HG02588 (cell line): ENCODE measurements at regions not wholly inside any gene's neighbourhood (a gene's known extent, or its start where the extent isn't known, plus 50 kb on each side); places are given as distances from the start of the nearest gene placed in this dataset.
"Not testable (repeated sequence)": the region's sequence is repeated elsewhere in the genome, so short reads cannot be mapped to it uniquely, and the experiment has no call there.

ENCODE experiments used
- ATAC-seq: cut with Tn5 transposase; IDR thresholded peaks from one replicate; pipeline ENCODE4 v1.9.1; 2021; ENCODE audit warnings: mild to moderate bottlenecking, moderate library complexity; ENCODE audit not compliant: unreplicated experiment

GRCh38 chr9:129418451-129418850, 202.4 kb downstream of the C9orf50 start:
- ATAC-seq = no peak

DNA sequence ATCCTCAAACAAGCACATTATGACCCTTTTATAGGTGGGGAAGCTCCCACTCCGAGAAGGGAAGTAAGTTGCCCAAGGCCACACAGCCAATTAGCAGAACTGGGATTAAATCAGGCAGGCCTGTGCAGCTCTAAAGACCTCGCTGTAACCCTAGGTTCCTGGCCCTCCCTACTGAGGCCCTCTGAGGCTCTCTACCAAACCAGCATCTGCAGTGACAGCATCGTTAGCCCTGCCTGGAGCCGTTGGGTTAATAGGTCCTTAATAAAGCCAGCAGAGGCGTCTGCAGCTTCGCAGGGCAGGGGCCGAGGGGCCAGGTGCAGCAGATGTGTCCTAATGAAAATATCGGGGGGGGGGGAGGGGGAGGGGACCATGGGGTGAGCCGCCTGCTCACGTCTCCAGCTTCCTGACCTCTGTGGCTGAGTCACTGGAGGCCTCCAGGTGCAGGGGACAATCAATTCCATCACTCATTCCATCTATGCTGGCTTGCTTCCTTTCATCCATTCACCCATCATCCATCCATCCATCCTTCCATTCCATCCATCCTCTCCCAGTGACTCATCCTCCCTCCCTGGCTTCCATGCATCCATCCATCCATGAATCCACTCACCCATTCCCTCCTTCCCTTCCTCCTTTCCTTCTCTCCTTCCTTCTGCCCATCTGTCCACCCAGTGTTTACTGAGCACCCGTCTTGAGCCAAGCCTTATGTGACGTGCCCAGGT, 203.9 kb downstream of the C9orf50 start:
- no peak for ATAC-seq

DNA sequence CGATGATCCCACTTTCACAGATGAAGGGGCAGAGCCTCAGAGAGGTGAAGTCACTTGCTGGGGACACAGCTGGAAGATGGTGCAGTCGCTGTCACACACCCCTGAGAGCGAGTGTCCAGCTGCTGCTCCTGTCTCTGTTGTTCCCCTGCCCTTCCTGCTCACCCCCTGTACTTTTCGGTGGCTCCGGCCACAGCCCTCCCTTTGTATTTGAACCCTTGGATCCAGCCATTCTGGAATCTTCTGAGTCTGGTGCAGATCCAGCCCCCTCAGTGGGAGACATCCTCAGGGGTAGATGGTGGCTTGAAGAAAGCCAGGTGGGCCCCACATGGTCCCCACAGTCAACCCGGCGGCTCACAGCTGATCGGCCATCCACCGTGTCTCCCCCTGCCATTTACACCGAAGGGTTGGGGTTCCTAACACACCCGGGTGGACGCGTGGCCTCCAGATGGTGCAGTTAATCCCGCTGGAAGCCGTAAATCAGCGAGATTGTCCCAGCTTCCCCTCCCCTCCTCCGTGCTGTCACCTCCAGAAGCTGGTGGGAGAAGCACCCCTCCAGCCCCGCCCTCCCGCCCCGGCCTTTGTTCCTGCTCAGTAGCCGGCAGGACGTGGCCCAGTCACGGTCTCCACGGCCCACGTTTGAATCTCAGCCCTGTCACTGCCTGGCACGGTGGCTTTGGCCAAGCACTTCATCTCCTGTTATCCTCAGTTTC, 204.8 kb downstream of the C9orf50 start:
- ATAC-seq = no peak

DNA sequence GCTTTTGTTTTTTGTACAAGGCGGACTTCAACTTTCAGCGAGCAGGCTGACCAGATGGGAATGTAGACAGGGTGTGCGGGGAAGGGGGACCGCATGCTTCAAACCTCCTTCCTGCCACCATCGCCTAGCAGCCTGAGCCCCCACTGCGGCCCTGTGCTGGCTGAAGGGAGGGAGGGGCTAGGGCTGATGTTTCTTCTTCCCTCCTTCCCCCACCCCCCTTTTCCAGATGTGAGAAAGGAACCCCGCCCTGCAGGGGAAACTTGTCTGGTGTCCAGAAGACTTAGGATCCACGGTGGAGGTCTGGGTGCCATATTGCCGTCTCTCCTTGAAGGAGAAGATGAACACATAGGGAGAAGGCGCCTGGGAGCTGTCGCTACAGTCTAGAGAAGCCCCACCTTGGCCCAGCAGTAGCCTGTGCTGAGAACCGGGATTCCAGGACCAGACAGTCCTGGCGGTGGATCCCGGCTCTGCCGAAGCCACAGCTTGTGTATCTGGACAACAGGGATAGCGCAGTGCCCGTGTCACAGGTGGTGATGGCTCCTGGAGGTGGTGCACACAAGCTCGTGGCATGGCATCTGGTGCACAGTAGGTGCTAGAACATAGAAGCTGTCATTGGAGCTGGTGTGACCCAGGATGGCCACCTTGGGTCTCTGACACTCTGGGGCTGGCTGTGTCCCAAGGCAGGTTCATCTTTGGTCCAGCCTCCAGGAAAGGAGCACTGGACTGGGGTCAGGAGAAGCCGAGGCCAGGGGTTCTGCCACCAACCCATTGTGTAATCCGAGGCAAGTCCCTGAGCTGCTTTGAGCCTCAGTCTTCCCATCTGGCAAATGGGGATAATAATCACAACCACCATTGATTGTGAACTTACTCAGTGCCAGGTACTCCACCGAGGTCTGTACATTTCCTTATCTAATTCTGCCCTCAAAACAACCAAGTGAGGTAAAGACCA, 205.6 kb downstream of the C9orf50 start:
- ATAC-seq = no peak

GRCh38 chr9:129414377-129414992, 206.4 kb downstream of the C9orf50 start:
- no peak for ATAC-seq

GRCh38 chr9:129413537-129414376, 207.1 kb downstream of the C9orf50 start:
- ATAC-seq = peak; percentile 86

- peak; percentile 21 for ATAC-seq
Measured at GRCh38 chr9:129412814-129413536, 207.9 kb downstream of the C9orf50 start.

- not testable (repeated sequence) for ATAC-seq
Measured at GRCh38 chr9:129412176-129412813, 208.6 kb downstream of the C9orf50 start.

DNA sequence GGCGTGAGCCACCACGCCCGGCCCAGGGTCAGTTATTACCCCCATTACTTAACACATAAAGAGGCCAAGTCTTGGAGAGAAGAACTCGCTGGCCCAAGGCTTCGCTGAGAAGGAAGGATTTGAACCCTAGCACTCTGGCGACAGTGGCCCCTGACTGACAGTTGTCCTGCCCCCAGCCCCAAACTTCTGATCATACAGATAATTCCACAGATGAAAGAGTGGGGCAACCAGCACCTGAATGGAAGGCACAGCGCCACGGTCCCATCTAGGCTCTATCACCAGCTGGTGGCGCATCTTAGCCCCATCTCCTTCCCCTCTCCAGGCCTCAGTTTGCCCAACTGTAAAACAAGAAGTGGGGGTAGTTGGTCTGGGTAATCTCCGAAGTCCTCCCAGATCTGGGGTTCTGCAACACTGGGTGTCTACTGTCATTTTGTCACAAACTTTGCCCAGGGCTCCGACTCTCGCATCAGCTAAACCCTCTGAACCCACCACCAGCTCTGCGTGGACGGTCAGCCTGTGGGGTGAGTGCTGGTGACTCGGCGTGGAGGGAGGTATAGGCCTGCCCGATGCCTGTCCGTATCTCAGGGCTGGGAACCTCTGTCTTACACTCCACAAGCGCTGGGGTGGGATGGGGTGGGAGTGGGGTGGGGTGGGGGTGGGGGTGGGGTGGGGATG, 209.3 kb downstream of the C9orf50 start:
- no peak for ATAC-seq

DNA sequence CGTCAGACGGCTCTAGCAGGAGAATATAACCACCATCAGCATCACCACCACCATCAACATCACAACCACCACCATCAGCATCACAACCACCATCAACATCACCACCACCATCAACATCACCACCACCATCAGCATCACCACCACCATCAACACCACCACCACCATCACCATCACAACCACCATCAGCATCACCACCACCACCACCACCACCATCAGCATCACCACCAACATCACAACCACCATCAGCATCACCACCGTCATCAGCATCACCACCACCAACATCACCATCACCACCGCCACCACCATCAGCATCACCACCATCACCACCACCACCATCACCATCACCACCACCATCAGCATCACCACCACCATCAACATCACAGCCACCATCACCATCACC, 210.7 kb downstream of the C9orf50 start:
- ATAC-seq = no peak

- no peak for ATAC-seq
Measured at GRCh38 chr9:129408535-129409215, 212.2 kb downstream of the C9orf50 start.

DNA sequence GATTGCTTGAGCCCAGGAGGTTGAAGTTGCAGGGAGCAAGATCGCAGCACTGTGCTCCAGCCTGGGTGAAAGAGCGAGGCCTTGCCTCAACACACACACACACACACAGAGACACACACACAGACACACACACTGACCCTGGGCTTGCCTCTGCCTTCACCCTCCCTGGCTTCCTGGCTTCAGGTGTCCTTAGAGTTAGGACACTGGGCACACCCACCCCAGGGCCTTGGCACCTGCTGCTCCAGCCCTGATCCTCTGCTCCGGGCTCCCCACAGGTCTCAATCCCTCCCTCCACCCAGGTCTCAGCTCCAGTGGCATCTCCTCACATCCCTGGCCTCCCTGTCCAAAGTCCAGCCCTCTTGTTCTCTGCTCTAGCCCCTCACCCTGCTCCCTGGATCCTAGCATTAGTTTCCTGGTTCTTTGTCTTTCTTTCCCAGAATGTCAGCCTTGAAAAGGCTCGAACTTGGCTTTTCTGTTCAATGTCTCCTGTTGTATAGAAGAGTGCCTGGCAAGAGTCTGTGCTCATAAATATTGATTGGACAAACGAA, 212.9 kb downstream of the C9orf50 start:
- no peak for ATAC-seq

- no peak for ATAC-seq
Measured at GRCh38 chr9:129406278-129407225, 214.3 kb downstream of the C9orf50 start.

DNA sequence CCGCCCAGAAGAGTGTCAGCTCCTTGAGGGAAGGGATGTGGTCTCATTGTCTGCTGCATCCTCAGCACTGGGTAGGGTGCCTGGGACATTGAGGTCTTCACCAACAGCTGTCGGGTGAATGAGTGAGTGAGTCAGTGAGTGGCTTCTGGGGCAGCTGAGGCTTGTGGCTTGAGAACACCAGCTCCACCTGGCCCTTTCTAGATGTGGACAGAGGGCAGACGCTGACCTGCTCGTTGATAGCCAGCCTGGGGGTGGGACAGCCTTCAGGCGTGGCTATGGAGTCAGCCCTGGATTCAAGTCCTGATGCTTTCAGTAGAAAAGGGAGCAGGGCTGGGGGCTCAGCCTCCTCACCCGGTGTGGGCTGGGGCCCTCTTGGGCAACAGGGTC, 215.1 kb downstream of the C9orf50 start:
- ATAC-seq = no peak

DNA sequence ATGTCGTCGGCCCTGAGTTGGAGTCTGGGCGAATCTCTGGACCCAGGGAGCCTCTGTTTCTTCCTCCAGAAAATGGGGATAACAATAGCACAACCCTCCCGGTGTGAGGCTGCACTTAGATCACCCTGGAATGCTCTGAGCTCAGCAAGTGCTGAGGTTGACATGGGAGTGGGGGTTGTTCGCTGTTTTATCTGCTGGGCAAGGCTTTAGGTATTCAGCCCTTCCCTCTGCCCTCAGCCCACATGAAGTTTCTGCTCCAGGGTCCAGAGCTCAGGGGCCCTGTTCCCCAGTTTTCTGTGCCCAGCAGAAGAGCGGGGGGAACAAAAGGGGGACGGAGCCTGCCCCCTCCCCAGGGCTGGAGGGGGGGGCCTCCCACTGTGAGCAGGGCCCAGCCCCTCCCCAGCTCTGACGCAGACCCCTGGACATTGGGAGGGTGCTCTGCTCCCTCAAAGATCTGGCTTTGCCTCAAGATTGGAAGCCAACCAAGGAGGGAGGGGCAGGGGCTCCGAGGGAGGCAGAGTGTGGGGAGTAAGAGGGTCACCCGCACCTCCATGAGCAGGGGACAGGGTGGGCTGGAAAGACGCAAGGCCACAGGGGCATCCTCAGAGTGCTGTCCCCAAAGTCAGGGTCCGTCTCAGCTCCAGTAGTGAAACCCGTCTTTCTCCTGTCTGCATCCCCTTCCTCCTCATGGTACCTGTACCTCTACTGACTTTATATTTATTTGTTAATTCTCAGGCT, 215.6 kb downstream of the C9orf50 start:
- no peak for ATAC-seq

- no peak for ATAC-seq
Measured at GRCh38 chr9:129404621-129405020, 216.3 kb downstream of the C9orf50 start.
